Lower leg skin (tissue), 4 donors: ENCODE measurements at regions not wholly inside any gene's neighbourhood (a gene's known extent, or its start where the extent isn't known, plus 50 kb on each side); places are given as distances from the start of the nearest gene placed in this dataset.

ENCODE experiments used
- DNase-seq, 2 donors: peaks; one replicate each; pipeline ENCODE4 v3.0.0-alpha.2; 2019; ENCODE audit warnings: low spot score in 2 of 2
- H3K4me3 ChIP-seq: fragments of 200-600 bp; sonication (generic); 2 replicates; pipeline ENCODE4 v1.5.1; 2017; ENCODE audit warnings: mild to moderate bottlenecking, low read depth; ENCODE audit not compliant: poor library complexity, severe bottlenecking
- POLR2A ChIP-seq, 2 donors: fragments of 450-650 bp; IDR thresholded peaks; one replicate each; pipeline ENCODE4 v1.6.1; 2016 to 2017; ENCODE audit warnings: antibody characterized with exemption in 2 of 2, mild to moderate bottlenecking in 1 of 2, moderate library complexity in 1 of 2
- WGBS, 2 donors: methylation state at CpG; one replicate each; pipeline ENCODE4 v1.1.5; 2018; 5-methylcytosine and 5-hydroxymethylcytosine counted together
- intact Hi-C: fragments of 100-400 bp; cut with DNase I; formaldehyde crosslinking; loops from one replicate; pipeline ENCODE4 v1.15.0; 2023; ENCODE audit warnings: low total_unique reads
- TF ChIP-seq, protein P1 (sequence below), 3 donors: fragments of 450-650 bp; IDR thresholded peaks; one replicate each; pipeline ENCODE4 v1.5.1; 2016; ENCODE audit warnings: antibody characterized with exemption in 3 of 3, mild to moderate bottlenecking in 3 of 3, moderate library complexity in 2 of 3

DNA sequence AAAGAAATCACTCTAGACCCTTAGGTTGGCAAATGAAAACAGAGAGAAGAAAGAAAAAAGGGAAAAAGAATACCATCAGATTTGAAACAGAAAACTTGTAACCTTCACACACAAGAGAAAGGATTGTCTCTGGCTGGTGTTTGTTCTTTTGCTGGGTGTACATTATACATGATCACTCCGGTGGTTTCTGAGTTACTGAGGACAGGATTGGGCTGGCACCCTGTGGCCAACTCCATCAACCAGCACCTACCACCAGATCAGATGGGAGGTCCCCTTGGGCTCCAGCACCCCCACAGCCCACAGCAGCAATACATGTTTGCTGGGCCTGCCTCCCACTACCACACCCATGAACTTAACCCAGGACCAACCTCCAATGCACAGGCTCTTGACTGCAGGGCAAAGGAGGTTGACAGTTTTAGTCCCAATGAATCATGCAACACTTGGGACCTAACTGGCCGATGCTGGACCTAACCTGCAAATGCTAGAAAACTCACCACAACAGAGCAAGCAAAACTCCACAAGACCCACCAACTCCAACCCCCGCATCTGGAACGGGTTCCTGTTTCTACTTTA, 308.3 kb downstream of the SOX9 start:
- no peak overlapping the region for H3K4me3 ChIP-seq
- 93 to 94% methylated on average over 4 of the region's 4 CpGs for WGBS, 2 donors
- intact Hi-C loops = no loop called here
- TF ChIP-seq POLR2A (IDR thresholded peaks at IDR 0.05) = no peak
- TF ChIP-seq, protein P1, sequence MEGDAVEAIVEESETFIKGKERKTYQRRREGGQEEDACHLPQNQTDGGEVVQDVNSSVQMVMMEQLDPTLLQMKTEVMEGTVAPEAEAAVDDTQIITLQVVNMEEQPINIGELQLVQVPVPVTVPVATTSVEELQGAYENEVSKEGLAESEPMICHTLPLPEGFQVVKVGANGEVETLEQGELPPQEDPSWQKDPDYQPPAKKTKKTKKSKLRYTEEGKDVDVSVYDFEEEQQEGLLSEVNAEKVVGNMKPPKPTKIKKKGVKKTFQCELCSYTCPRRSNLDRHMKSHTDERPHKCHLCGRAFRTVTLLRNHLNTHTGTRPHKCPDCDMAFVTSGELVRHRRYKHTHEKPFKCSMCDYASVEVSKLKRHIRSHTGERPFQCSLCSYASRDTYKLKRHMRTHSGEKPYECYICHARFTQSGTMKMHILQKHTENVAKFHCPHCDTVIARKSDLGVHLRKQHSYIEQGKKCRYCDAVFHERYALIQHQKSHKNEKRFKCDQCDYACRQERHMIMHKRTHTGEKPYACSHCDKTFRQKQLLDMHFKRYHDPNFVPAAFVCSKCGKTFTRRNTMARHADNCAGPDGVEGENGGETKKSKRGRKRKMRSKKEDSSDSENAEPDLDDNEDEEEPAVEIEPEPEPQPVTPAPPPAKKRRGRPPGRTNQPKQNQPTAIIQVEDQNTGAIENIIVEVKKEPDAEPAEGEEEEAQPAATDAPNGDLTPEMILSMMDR (IDR thresholded peaks at IDR 0.05) = no peak
- no peak for DNase-seq

DNA sequence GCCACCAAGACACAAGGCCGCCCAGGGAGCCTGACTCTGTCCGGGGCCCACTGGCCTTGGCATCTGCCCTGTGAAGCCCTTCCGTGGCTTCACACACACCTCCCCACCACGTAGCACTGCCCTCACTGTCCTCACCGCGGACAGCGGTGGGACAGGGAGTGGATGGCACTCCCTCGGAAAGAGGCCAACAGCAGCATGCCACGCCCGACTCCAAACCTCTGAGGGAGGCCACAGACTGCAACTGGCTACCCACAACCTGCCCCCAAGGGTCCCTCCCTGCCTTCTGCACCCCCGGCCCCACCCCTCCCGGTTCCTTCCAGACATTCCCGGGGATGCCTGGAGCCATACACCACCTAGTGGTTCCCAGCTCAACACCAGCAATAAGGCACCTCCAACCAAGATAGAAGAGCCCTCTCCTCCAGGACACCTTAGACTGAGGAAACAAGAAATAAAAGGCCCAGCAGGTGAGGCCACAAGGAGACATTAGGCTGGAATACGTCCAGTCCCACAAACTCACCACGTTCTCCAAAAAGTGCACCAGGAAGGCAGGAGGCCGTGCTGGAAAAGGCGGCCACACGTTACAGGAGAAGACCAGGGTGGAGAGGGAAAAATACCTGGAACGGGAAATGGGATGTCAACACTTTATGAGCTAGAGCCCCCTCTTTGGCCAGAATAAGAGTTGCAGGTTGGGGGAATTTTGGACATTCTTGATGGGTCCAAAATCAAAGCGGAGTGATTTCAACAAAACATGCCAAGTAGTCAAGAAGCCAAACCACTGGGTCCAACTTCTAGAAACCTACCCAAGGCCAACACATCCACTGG, 310.0 kb downstream of the SOX9 start:
- no peak for TF ChIP-seq POLR2A (IDR thresholded peaks at IDR 0.05)
- TF ChIP-seq, protein P1 (IDR thresholded peaks at IDR 0.05) = no peak
- no peak overlapping the region for H3K4me3 ChIP-seq
- DNase-seq = no peak
- 80 to 86% methylated on average over 20 of the region's 20 CpGs for WGBS, 2 donors
- intact Hi-C loops = no loop called here

DNA sequence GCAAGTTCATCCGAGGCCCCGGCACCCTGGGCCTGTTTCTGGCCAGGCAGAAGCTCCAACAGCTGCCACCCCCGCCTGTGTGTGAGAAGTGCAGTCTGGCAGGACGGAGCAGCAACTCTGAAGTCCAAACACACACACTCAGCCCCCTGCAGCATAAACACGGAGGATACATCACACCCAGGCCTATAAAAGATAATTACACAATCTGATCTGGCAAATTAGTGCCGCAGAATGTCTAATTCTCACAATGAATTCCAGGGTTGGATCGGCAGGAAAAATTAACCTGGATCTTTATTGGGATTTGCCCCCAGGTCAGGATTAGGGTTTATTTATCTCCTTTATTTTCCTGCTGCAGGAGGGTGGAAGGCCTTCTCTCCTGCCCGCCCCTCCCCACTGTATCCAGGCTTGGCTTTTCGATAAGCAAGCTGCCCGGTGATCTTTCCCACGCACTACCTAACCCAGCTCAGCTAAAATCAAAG, 311.4 kb downstream of the SOX9 start:
- TF ChIP-seq, protein P1 (IDR thresholded peaks at IDR 0.05) = no peak
- TF ChIP-seq POLR2A (IDR thresholded peaks at IDR 0.05) = no peak
- DNase-seq = no peak
- H3K4me3 ChIP-seq = no peak overlapping the region
- intact Hi-C loops = no loop called here
- WGBS, 2 donors = 49 to 53% methylated on average over 11 of the region's 11 CpGs

DNA sequence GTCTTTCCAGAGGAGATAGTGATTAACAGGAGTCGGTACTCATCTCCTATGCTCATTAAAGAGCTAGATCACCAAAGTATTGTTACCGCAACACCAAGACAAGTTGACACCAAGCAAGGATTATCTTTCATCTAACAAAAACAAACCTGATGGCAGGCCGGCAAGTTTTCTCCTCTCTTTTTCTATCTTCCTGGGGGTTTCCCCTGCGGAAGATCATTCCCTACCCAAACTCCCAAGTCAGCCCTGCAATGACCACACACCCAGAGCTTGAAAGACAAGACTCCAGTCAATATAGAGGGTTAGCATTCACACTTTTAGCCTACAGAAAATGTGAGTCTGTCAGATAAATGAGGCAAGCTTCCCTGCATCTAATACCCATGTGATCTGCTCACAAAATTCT, 312.1 kb downstream of the SOX9 start:
- WGBS, 2 donors = 46 to 53% methylated on average over 4 of the region's 4 CpGs
- no peak overlapping the region for H3K4me3 ChIP-seq
- DNase-seq = no peak
- TF ChIP-seq POLR2A (IDR thresholded peaks at IDR 0.05) = no peak
- TF ChIP-seq, protein P1 (IDR thresholded peaks at IDR 0.05) = no peak
- intact Hi-C loops = no loop called here

DNA sequence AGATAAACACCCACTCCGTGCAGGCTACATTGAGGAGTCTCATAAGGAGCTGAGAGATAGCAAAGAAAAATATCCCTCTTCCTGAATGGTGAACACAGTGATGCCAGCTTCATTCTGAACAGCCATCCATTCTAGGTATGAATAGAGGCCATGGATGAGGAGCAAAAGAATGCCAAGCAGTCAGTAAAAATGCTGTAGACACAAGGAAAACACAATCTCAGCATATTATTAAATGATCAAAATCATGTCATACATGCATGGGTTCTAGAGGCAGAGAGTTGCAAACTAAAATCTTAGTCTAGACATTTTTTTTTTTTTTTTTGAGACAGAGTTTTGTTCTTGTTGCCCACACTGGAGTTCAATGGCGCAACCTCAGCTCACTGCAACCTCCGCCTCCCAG, 313.0 kb downstream of the SOX9 start:
- no peak for TF ChIP-seq POLR2A (IDR thresholded peaks at IDR 0.05)
- TF ChIP-seq, protein P1 (IDR thresholded peaks at IDR 0.05) = no peak
- no peak for DNase-seq
- intact Hi-C loops = no loop called here
- H3K4me3 ChIP-seq = no peak overlapping the region
- WGBS, 2 donors = 85 to 89% methylated on average over 3 of the region's 3 CpGs
